Right lobe of liver (tissue), 6 donors: ENCODE measurements at regions not wholly inside any gene's neighbourhood (a gene's known extent, or its start where the extent isn't known, plus 50 kb on each side); places are given as distances from the start of the nearest gene placed in this dataset.
A peak's percentile ranks its signal among the peaks of the same experiment; 100 is the strongest.

Experiments used
- ATAC-seq, 4 donors: fragments of 200-7000 bp; cut with Tn5 transposase; one replicate each; pipeline ENCODE4 v1.9.1; 2020; ENCODE audit warnings: mild to moderate bottlenecking in 4 of 4, moderate library complexity in 4 of 4
- DNase-seq, 3 donors: peaks; one replicate each; pipeline ENCODE4 v3.0.0-alpha.2; 2020
- H3K27ac ChIP-seq, 3 donors: fragments of 200-600 bp; one replicate each; pipeline ENCODE4 v1.8.0; 2022
- H3K27me3 ChIP-seq, 2 donors: fragments of 200-600 bp; one replicate each; pipeline ENCODE4 v1.8.0; 2022
- H3K36me3 ChIP-seq, 4 donors: fragments of 200-600 bp; sonication (generic) in 1 of 4; one replicate each; pipeline versions ENCODE4 v1.5.1 to v1.8.0; 2017 to 2022; ENCODE audit warnings: control low read depth in 1 of 4
- H3K4me1 ChIP-seq, 4 donors: fragments of 200-600 bp; sonication (generic) in 1 of 4; one replicate each; pipeline versions ENCODE4 v1.5.1 to v1.8.0; 2017 to 2022; ENCODE audit warnings: control low read depth in 1 of 4
- H3K4me3 ChIP-seq, 3 donors: fragments of 200-600 bp; one replicate each; pipeline ENCODE4 v1.8.0; 2022
- H3K9me3 ChIP-seq, 4 donors: fragments of 200-600 bp; sonication (generic) in 1 of 4; one replicate each; pipeline versions ENCODE4 v1.5.1 to v1.8.0; 2017 to 2022; ENCODE audit warnings: control low read depth in 1 of 4
- CTCF ChIP-seq, 4 donors: fragments of 200-600 bp in 3 of 4; fragments of 450-650 bp in 1 of 4; IDR thresholded peaks; one replicate each; pipeline versions ENCODE4 v1.5.1 to v1.8.0; 2016 to 2022; ENCODE audit warnings: antibody characterized with exemption in 4 of 4, mild to moderate bottlenecking in 2 of 4
- POLR2A ChIP-seq: fragments of 450-650 bp; IDR thresholded peaks from one replicate; pipeline ENCODE4 v1.6.1; 2017; ENCODE audit warnings: antibody characterized with exemption, mild to moderate bottlenecking
- WGBS: methylation state at CpG from one replicate; pipeline ENCODE4 v1.1.6; 2018; ENCODE audit warnings: low coverage, low lambda C conversion rate; ENCODE audit not compliant: insufficient coverage; ENCODE audit errors: missing lambda C conversion rate; 5-methylcytosine and 5-hydroxymethylcytosine counted together
- intact Hi-C, 2 donors: fragments of 100-400 bp; cut with DNase I; formaldehyde crosslinking; loops; one replicate each; pipeline versions ENCODE4 v1.11.2 to v1.14.1; 2022
- donor health status: DM: no; HTN: yes; CAD: no.
- donor health status: DM: no; HTN: no; CAD: no.
- donor health status: DM: no; HTN: no; CAD: no.
- donor health status: DM: no; HTN: yes; CAD: no.
- donor health status: DM: no; HTN: yes; CAD: no.

DNA sequence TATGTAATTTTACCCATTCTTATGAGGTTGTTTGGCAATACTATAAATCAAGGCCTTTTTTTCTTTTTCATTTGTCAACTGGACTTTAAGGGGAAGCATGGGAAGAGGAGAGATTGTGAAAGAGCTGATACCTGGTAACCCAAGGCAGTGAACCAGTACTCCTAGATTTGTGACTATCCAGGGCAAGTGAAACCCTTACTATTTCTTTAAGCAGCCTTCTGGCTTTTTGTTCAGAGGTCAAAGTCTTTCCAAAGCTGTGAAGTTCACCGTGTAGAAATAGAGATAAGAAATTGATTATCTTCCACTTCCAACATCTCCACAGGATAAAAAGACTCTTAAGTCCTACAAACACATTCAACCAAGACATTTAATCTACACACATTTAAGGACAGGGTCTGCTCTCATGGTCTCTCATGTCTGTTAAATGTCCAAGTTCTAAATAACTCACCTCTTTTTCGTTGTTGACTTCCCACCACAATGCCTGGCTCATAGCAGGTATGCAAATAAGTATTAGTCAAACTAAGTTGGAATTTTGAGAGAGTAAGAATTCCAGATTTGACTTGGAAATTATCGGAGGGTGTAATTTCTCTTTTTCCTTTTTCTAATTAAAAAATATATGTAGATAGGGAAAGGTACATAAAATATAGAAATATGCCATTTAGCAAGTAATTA lies 485.8 kb downstream of the STK39 start:
- no peak overlapping the region for H3K4me3 ChIP-seq
- intact Hi-C loops, result no loop called here
- H3K9me3 ChIP-seq, result no peaks in the 10 kb centered on the region
- ATAC-seq (peak in 3 of 4 donors; percentile 31 to 53 (median 48)), DNase-seq (no peak)
- TF ChIP-seq CTCF (IDR thresholded peaks at IDR 0.05), result no peak
- no peak for TF ChIP-seq POLR2A
- H3K36me3 ChIP-seq, result no peaks in the 10 kb centered on the region
- H3K27ac ChIP-seq, result no peak overlapping the region
- H3K4me1 ChIP-seq, result peaks cover 0 to 28% (median 9%) of the 10 kb centered on the region in 4 donors
- 35% methylated on average over 3 of the region's 3 CpGs for WGBS
- H3K27me3 ChIP-seq, result no peaks in the 10 kb centered on the region

DNA sequence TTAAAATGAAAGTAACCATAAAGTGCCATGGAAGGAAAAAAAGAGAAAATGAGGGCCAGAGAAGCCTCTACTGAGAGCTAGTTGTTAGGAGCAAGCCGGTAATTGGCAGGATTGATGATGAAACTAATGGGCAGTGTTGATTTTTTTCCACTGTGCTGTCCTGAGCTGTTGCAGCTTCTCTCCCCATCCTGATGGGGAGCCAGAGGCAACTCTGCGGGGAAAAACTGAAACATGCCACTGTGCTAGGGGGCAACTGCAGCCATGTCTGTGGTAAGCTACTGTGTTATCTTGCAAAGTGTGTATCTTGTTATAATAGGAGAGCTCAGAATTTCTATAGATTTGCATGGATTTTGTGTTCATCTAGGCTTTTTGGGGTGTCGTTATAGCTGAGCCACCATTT lies 487.9 kb downstream of the STK39 start:
- ATAC-seq (no peak), DNase-seq (no peak)
- Histone ChIP-seq H3K36me3 (no peaks in the 10 kb centered on the region), H3K27ac (no peak overlapping the region), H3K4me3 (no peak overlapping the region), H3K9me3 (no peaks in the 10 kb centered on the region), H3K27me3 (no peaks in the 10 kb centered on the region), H3K4me1 (peaks cover 0 to 24% (median 9%) of the 10 kb centered on the region in 4 donors)
- TF ChIP-seq POLR2A (no peak), CTCF (IDR thresholded peaks at IDR 0.05) (no peak)
- 89% methylated on average over 3 of the region's 3 CpGs for WGBS
- intact Hi-C loops, result no loop called here

DNA sequence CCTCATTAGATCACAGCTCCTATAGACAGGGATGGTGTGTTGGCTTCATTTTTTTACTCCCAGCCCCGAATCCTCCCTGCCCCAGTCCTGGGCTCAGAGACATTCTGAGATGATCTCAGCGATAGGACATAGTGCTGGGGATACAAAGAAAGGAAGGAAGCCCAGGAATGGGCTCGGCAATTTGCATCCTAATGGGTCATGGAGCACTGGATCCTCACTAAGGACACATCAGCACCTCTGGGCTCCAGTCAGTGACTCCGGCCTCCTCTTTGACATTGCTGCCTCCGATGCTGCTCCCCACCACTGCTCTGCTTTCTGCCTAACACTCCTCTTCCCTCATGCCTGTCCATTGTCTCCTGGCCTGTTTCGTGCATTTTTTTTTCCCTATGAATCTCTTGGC lies 489.1 kb downstream of the STK39 start:
- DNase-seq (no peak), ATAC-seq (no peak)
- Histone ChIP-seq H3K27me3 (no peaks in the 10 kb centered on the region), H3K36me3 (no peaks in the 10 kb centered on the region), H3K4me3 (no peak overlapping the region), H3K4me1 (peaks cover 0 to 21% (median 7%) of the 10 kb centered on the region in 4 donors), H3K9me3 (no peaks in the 10 kb centered on the region), H3K27ac (no peak overlapping the region)
- TF ChIP-seq POLR2A (no peak), CTCF (IDR thresholded peaks at IDR 0.05) (no peak)
- intact Hi-C loops, result no loop called here
- 76% methylated on average over 6 of the region's 6 CpGs for WGBS

- DNase-seq (no peak), ATAC-seq (no peak)
- TF ChIP-seq POLR2A, result no peak
- no peak for TF ChIP-seq CTCF (IDR thresholded peaks at IDR 0.05)
- H3K27ac ChIP-seq, result no peak overlapping the region
- H3K4me3 ChIP-seq, result no peak overlapping the region
- 67% methylated on average over 9 of the region's 9 CpGs for WGBS
- intact Hi-C loops, result no loop called here
- H3K4me1 ChIP-seq, result peaks cover 0 to 3% (median 0%) of the 10 kb centered on the region in 4 donors
- H3K27me3 ChIP-seq, result no peaks in the 10 kb centered on the region
- no peaks in the 10 kb centered on the region for H3K9me3 ChIP-seq
- H3K36me3 ChIP-seq, result no peaks in the 10 kb centered on the region
Observed at GRCh38 chr2:167756446-167756845, 490.9 kb downstream of the STK39 start.
